PC-9 (cell line): ENCODE measurements at regions not wholly inside any gene's neighbourhood (a gene's known extent, or its start where the extent isn't known, plus 50 kb on each side); places are given as distances from the start of the nearest gene placed in this dataset.

ENCODE experiments used
- BruUV-seq: library from RNA; stranded (reverse); fragments of 400-500 nt; replicated peaks from 2 replicates; lab custom pipeline; 2021; lab: Mats Ljungman, UMichigan
- CTCF ChIA-PET: fragments of 300-600 bp; sonication (Branson Sonifier 250); formaldehyde crosslinking; loops from one replicate; lab custom pipeline; 2022; ENCODE audit warnings: antibody characterized with exemption; lab: Charles Lee
- POLR2A ChIA-PET: fragments of 300-600 bp; sonication (Branson Sonifier 250); formaldehyde crosslinking; loops from one replicate; lab custom pipeline; 2022; ENCODE audit warnings: antibody characterized with exemption; ENCODE audit not compliant: unreplicated experiment; lab: Charles Lee
- DNase-seq, 2 experiments: peaks; one replicate each; pipeline versions ENCODE4 v3.0.0 to v3.0.0-alpha.2; 2015 to 2022; ENCODE audit warnings: mixed read lengths in 1 of 2
- H2AFZ ChIP-seq: fragments of 200-600 bp; sonication (generic); 2 replicates; pipeline ENCODE4 v1.8.1; 2017; ENCODE audit warnings: antibody characterized with exemption
- H3F3A ChIP-seq: fragments of 200-600 bp; sonication (generic); 2 replicates; pipeline ENCODE4 v1.8.1; 2017; ENCODE audit warnings: antibody characterized with exemption, mild to moderate bottlenecking, low read depth; ENCODE audit not compliant: insufficient read depth
- H3K27ac ChIP-seq: fragments of 200-600 bp; sonication (generic); 2 replicates; pipeline ENCODE4 v1.6.1; 2016; ENCODE audit warnings: mixed run types
- H3K27me3 ChIP-seq: fragments of 200-600 bp; sonication (generic); 2 replicates; pipeline ENCODE4 v1.6.1; 2016; ENCODE audit warnings: low read depth, mixed run types; ENCODE audit not compliant: insufficient read depth
- H3K36me3 ChIP-seq: fragments of 200-600 bp; sonication (generic); 2 replicates; pipeline ENCODE4 v1.6.1; 2016; ENCODE audit warnings: low read depth, mixed run types
- H3K4me1 ChIP-seq: fragments of 200-600 bp; sonication (generic); replicated peaks from 2 replicates; pipeline ENCODE4 v1.6.1; 2016; ENCODE audit warnings: mixed run types; ENCODE audit not compliant: insufficient read depth
- H3K4me2 ChIP-seq: fragments of 200-600 bp; sonication (generic); 2 replicates; pipeline ENCODE4 v1.6.1; 2017; ENCODE audit warnings: mixed run types
- H3K4me3 ChIP-seq: fragments of 200-600 bp; sonication (generic); 2 replicates; pipeline ENCODE4 v1.6.1; 2016; ENCODE audit warnings: mixed run types
- H3K79me2 ChIP-seq: fragments of 200-600 bp; sonication (generic); 2 replicates; pipeline ENCODE4 v1.6.1; 2017; ENCODE audit warnings: low read depth, mixed run types
- H3K9me2 ChIP-seq: fragments of 200-600 bp; sonication (generic); 2 replicates; pipeline ENCODE4 v1.8.1; 2017; ENCODE audit warnings: mild to moderate bottlenecking; ENCODE audit not compliant: insufficient read depth
- H3K9me3 ChIP-seq: fragments of 200-600 bp; sonication (generic); 2 replicates; pipeline ENCODE4 v1.8.1; 2016; ENCODE audit warnings: low read depth; ENCODE audit not compliant: insufficient read depth
- H4K20me1 ChIP-seq: fragments of 200-600 bp; sonication (generic); 2 replicates; pipeline ENCODE4 v1.8.1; 2017; ENCODE audit not compliant: insufficient read depth
- CTCF ChIP-seq: fragments of 200-600 bp; sonication (generic); conservative IDR thresholded peaks from 2 replicates; pipeline ENCODE4 v1.6.1; 2017; ENCODE audit warnings: mixed run types, antibody characterized with exemption, mild to moderate bottlenecking, moderate library complexity
- EZH2 ChIP-seq: fragments of 200-600 bp; sonication (generic); IDR thresholded peaks from 2 replicates; pipeline ENCODE4 v1.8.0; 2017; ENCODE audit warnings: antibody characterized with exemption, low read depth
- intact Hi-C: fragments of 100-400 bp; cut with micrococcal nuclease; formaldehyde crosslinking; loops from one replicate; pipeline ENCODE4 v1.10.0; 2022; ENCODE audit not compliant: unreplicated experiment

GRCh38 chr6:6993503-6994237, 114.1 kb upstream of the RREB1 start:
- Histone ChIP-seq H3F3A (no peaks in the 10 kb centered on the region; the same call in 1 of the 2 replicates), H3K36me3 (no peaks in the 10 kb centered on the region), H3K27ac (no peak overlapping the region), H3K4me2 (no peak overlapping the region), H2AFZ (no peak overlapping the region), H3K79me2 (no peaks in the 10 kb centered on the region), H3K4me1 (peaks cover 23% of the 10 kb centered on the region), H3K9me3 (no peaks in the 10 kb centered on the region), H3K4me3 (no peak overlapping the region), H3K9me2 (no peaks in the 10 kb centered on the region), H3K27me3 (no peaks in the 10 kb centered on the region), H4K20me1 (no peaks in the 10 kb centered on the region)
- TF ChIP-seq EZH2 (no peak), CTCF (no peak)
- peak in 1 of 2 experiments; percentile 65 for DNase-seq
- POLR2A ChIA-PET = interaction anchor here (0.7 kb wide), 1 partner anchor 1834 kb away, joined by 9 read pairs; no protein-coding TSS in a partner anchor
- intact Hi-C loops = no loop called here
- BruUV-seq = no TSS peak
- CTCF ChIA-PET = no interaction called here

- DNase-seq = no peak
- intact Hi-C loops = no loop called here
- H3K27ac ChIP-seq = no peak overlapping the region
- no peaks in the 10 kb centered on the region for H4K20me1 ChIP-seq
- H3K36me3 ChIP-seq = no peaks in the 10 kb centered on the region
- H3F3A ChIP-seq = no peaks in the 10 kb centered on the region; the same call in 1 of the 2 replicates
- H3K79me2 ChIP-seq = no peaks in the 10 kb centered on the region
- POLR2A ChIA-PET = no interaction called here
- BruUV-seq = no TSS peak
- no peak overlapping the region for H3K4me3 ChIP-seq
- no peak overlapping the region for H2AFZ ChIP-seq
- CTCF ChIA-PET = no interaction called here
- TF ChIP-seq EZH2 = no peak
- TF ChIP-seq CTCF = no peak
- H3K4me1 ChIP-seq = peaks cover 26% of the 10 kb centered on the region
- H3K9me3 ChIP-seq = no peaks in the 10 kb centered on the region
- H3K9me2 ChIP-seq = no peaks in the 10 kb centered on the region
- H3K27me3 ChIP-seq = no peaks in the 10 kb centered on the region
- no peak overlapping the region for H3K4me2 ChIP-seq
Observed at GRCh38 chr6:6994796-6995195, 113.0 kb upstream of the RREB1 start.

GRCh38 chr6:6995328-6995727, 112.4 kb upstream of the RREB1 start:
- CTCF ChIA-PET = no interaction called here

More at GRCh38 chr6:6995328-6995727, 112.4 kb upstream of the RREB1 start:
- H3K27me3 ChIP-seq = no peaks in the 10 kb centered on the region
- H4K20me1 ChIP-seq = no peaks in the 10 kb centered on the region
- POLR2A ChIA-PET = no interaction called here
- no peaks in the 10 kb centered on the region for H3K9me3 ChIP-seq
- no peak for DNase-seq
- no peaks in the 10 kb centered on the region for H3K36me3 ChIP-seq
- intact Hi-C loops = no loop called here
- no peaks in the 10 kb centered on the region for H3K9me2 ChIP-seq
- H3F3A ChIP-seq = no peaks in the 10 kb centered on the region; the same call in 1 of the 2 replicates
- H3K4me3 ChIP-seq = no peak overlapping the region
- no TSS peak for BruUV-seq
- peaks cover 26% of the 10 kb centered on the region for H3K4me1 ChIP-seq
- no peak overlapping the region for H2AFZ ChIP-seq
- TF ChIP-seq CTCF (no peak), EZH2 (no peak)
- H3K27ac ChIP-seq = no peak overlapping the region
- H3K79me2 ChIP-seq = no peaks in the 10 kb centered on the region
- H3K4me2 ChIP-seq = no peak overlapping the region
